HEK293T (cell line): ENCODE measurements at regions not wholly inside any gene's neighbourhood (a gene's known extent, or its start where the extent isn't known, plus 50 kb on each side); places are given as distances from the start of the nearest gene placed in this dataset.

Experiments used
- ARNT ChIP-seq: fragments of 450-650 bp; IDR thresholded peaks from 2 replicates; pipeline ENCODE4 v1.6.1; 2017; ENCODE audit warnings: mild to moderate bottlenecking
- BHLHE40 ChIP-seq: fragments of 450-650 bp; IDR thresholded peaks from 2 replicates; pipeline ENCODE4 v1.6.1; 2016; ENCODE audit warnings: mild to moderate bottlenecking, moderate library complexity, borderline replicate concordance
- FOXA1 ChIP-seq: fragments of 450-650 bp; IDR thresholded peaks from 2 replicates; pipeline ENCODE4 v1.6.1; 2016; ENCODE audit warnings: mild to moderate bottlenecking
- FOXK2 ChIP-seq: fragments of 450-650 bp; IDR thresholded peaks from 2 replicates; pipeline ENCODE4 v1.6.1; 2016; ENCODE audit warnings: mild to moderate bottlenecking
- FOXM1 ChIP-seq: fragments of 450-650 bp; IDR thresholded peaks from 2 replicates; pipeline ENCODE4 v1.6.1; 2017; ENCODE audit warnings: mild to moderate bottlenecking, borderline replicate concordance
- HDGF ChIP-seq: fragments of 450-650 bp; IDR thresholded peaks from 2 replicates; pipeline ENCODE4 v1.6.1; 2017; ENCODE audit warnings: antibody characterized with exemption, borderline replicate concordance
- L3MBTL2 ChIP-seq: fragments of 450-650 bp; conservative IDR thresholded peaks from 2 replicates; pipeline ENCODE4 v1.6.1; 2016; ENCODE audit warnings: mild to moderate bottlenecking
- LEF1 ChIP-seq: fragments of 450-650 bp; IDR thresholded peaks from 2 replicates; pipeline ENCODE4 v1.6.1; 2017; ENCODE audit warnings: mild to moderate bottlenecking, borderline replicate concordance
- NFRKB ChIP-seq: fragments of 450-650 bp; IDR thresholded peaks from 2 replicates; pipeline ENCODE4 v1.6.1; 2016; ENCODE audit warnings: mild to moderate bottlenecking, moderate library complexity
- SP1 ChIP-seq: fragments of 450-650 bp; IDR thresholded peaks from 2 replicates; pipeline ENCODE4 v1.6.1; 2017
- SUZ12 ChIP-seq: fragments of 450-650 bp; IDR thresholded peaks from 2 replicates; pipeline ENCODE4 v1.6.1; 2016; ENCODE audit warnings: mild to moderate bottlenecking
- TARDBP ChIP-seq: fragments of 450-650 bp; IDR thresholded peaks from 2 replicates; pipeline ENCODE4 v1.6.1; 2016
- ZNF384 ChIP-seq: fragments of 450-650 bp; IDR thresholded peaks from 2 replicates; pipeline ENCODE4 v1.6.1; 2016
- TF ChIP-seq, protein P1 (sequence below): fragments of 450-650 bp; IDR thresholded peaks from 2 replicates; pipeline ENCODE4 v1.6.1; 2016

DNA sequence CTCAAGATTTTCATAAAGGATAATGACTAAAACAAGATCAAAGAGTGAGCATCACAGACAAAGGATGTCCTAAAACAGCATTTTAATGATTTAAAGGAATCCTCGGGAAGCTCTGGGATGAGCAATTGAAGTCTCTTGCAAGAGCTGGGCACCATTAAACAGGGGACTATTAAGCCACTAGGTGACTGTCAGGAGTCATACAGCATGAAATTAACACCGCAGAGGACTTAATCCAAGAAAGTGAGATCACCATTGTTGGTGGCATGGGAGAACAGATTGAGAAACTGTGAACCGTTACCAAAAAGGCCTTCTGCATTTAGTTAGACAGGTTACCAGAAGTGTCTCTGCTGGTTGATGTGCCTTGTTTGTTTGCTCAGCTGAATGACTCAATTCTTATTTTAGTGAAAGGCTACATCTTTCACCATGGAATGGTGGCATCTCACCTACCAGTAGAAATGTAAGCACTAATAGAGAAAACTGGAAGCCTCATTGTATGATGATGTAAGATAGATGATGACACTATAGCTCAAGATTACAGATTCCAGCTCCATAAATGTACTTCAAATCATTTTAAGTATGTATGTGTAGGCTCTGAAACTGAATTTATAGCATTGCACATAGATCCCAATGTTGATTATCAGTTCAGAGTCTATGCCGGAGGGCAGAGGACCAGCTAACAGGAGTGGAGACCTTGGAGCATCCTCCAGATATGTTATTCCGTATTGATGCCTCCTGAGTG is 427.6 kb downstream of the SUCLG1 start:
- TF ChIP-seq SP1 (no peak), FOXK2 (no peak), ARNT (no peak), NFRKB (no peak), FOXM1 (no peak), HDGF (no peak), LEF1 (no peak), ZNF384 (no peak), TARDBP (no peak), FOXA1 (no peak), L3MBTL2 (no peak), SUZ12 (no peak), BHLHE40 (no peak)
- TF ChIP-seq, protein P1, sequence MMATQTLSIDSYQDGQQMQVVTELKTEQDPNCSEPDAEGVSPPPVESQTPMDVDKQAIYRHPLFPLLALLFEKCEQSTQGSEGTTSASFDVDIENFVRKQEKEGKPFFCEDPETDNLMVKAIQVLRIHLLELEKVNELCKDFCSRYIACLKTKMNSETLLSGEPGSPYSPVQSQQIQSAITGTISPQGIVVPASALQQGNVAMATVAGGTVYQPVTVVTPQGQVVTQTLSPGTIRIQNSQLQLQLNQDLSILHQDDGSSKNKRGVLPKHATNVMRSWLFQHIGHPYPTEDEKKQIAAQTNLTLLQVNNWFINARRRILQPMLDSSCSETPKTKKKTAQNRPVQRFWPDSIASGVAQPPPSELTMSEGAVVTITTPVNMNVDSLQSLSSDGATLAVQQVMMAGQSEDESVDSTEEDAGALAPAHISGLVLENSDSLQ: no peak
